T-cell (primary cell): ENCODE measurements at regions not wholly inside any gene's neighbourhood (a gene's known extent, or its start where the extent isn't known, plus 50 kb on each side); places are given as distances from the start of the nearest gene placed in this dataset.

Experiments used
- ATAC-seq, 4 experiments: fragments of 200-7000 bp in 3 of 4; fragments of 150-1000 bp in 1 of 4; cut with Tn5 transposase; replicated peaks in 1 of 4; 1 replicate in 3 of 4; 2 replicates in 1 of 4; pipeline ENCODE4 v1.10.0; 2021; ENCODE audit warnings: moderate library complexity in 3 of 4, mild to moderate bottlenecking in 2 of 4, moderate number of reproducible peaks in 1 of 4
- CTCF ChIA-PET, 2 donors: fragments of 300-600 bp; sonication (Branson Sonifier 250); formaldehyde crosslinking; loops; one replicate each; lab custom pipeline; 2022; ENCODE audit warnings: antibody characterized with exemption in 2 of 2; lab: Charles Lee
- POLR2A ChIA-PET, 2 donors: fragments of 300-600 bp; sonication (Branson Sonifier 250); formaldehyde crosslinking; loops; one replicate each; lab custom pipeline; 2022; ENCODE audit warnings: antibody characterized with exemption in 2 of 2; lab: Charles Lee
- DNase-seq, 35 experiments: peaks; one replicate each; pipeline versions ENCODE4 v3.0.0 to v3.0.0-alpha.2; 2013 to 2023
- H3K27ac ChIP-seq: one replicate; pipeline ENCODE4 v1.5.1; 2013; ENCODE audit warnings: low read length
- H3K27me3 ChIP-seq, 2 experiments: replicated peaks in 1 of 2; 1 replicate in 1 of 2; 2 replicates in 1 of 2; pipeline versions ENCODE4 v1.6.1 to v1.7.0; 2013; ENCODE audit warnings: low read length in 1 of 2, mixed read lengths in 1 of 2; ENCODE audit not compliant: control insufficient read depth in 2 of 2, insufficient read depth in 2 of 2; ENCODE audit errors: extremely low read depth in 1 of 2
- H3K36me3 ChIP-seq, 2 donors: 1 replicate in 1 of 2; 2 replicates in 1 of 2; pipeline versions ENCODE4 v1.6.1 to v1.7.0; 2013; ENCODE audit warnings: low read length in 1 of 2; ENCODE audit not compliant: control insufficient read depth in 2 of 2, insufficient read depth in 1 of 2; ENCODE audit errors: extremely low read depth in 1 of 2
- H3K4me1 ChIP-seq, 2 experiments: 1 replicate in 1 of 2; 2 replicates in 1 of 2; pipeline versions ENCODE4 v1.6.1 to v1.7.0; 2013; ENCODE audit warnings: low read length in 2 of 2, mixed read lengths in 1 of 2; ENCODE audit not compliant: insufficient read depth in 2 of 2, control insufficient read depth in 1 of 2; ENCODE audit errors: extremely low read depth in 1 of 2
- H3K4me3 ChIP-seq, 2 donors: 1 replicate in 1 of 2; 2 replicates in 1 of 2; pipeline versions ENCODE4 v1.5.1 to v1.7.0; 2013; ENCODE audit warnings: mild to moderate bottlenecking in 2 of 2, low read length in 1 of 2, moderate library complexity in 1 of 2; ENCODE audit not compliant: control insufficient read depth in 1 of 2; ENCODE audit errors: extremely low read depth in 1 of 2
- H3K9me3 ChIP-seq: 2 replicates; pipeline ENCODE4 v1.7.0; 2013
- H3K27ac Mint-ChIP-seq, 2 donors: one replicate each; pipeline ENCODE4 v1.8.0; 2020 to 2021; ENCODE audit warnings: mild to moderate bottlenecking in 2 of 2, mixed read lengths in 2 of 2
- H3K27me3 Mint-ChIP-seq, 2 donors: one replicate each; pipeline ENCODE4 v1.8.0; 2021 to 2022; ENCODE audit warnings: mixed read lengths in 2 of 2
- H3K36me3 Mint-ChIP-seq: one replicate; pipeline ENCODE4 v1.8.0; 2021; ENCODE audit warnings: mixed read lengths
- H3K4me1 Mint-ChIP-seq, 3 donors: one replicate each; pipeline ENCODE4 v1.8.0; 2020 to 2022; ENCODE audit warnings: mixed read lengths in 3 of 3, mild to moderate bottlenecking in 1 of 3
- H3K4me3 Mint-ChIP-seq, 3 donors: one replicate each; pipeline ENCODE4 v1.8.0; 2020 to 2022; ENCODE audit warnings: mild to moderate bottlenecking in 3 of 3, mixed read lengths in 3 of 3, moderate library complexity in 3 of 3
- H3K9me3 Mint-ChIP-seq, 3 donors: one replicate each; pipeline ENCODE4 v1.8.0; 2020 to 2022; ENCODE audit warnings: mixed read lengths in 3 of 3
- WGBS: methylation state at CpG from one replicate; pipeline ENCODE4 v1.1.5; 2013; ENCODE audit warnings: missing lambda C conversion rate; ENCODE audit not compliant: insufficient coverage; 5-methylcytosine and 5-hydroxymethylcytosine counted together

- ATAC-seq (no peak), DNase-seq (no peak)
- ChIA-PET CTCF (no interaction called here), POLR2A (no interaction called here)
- WGBS: no CpG with 5 or more reads among the region's 4 CpGs
- Histone ChIP-seq H3K27ac (no peak overlapping the region), H3K9me3 (no peaks in the 10 kb centered on the region), H3K27me3 (no peaks in the 10 kb centered on the region), H3K4me1 (no peaks in the 10 kb centered on the region), H3K36me3 (no peaks in the 10 kb centered on the region), H3K4me3 (no peak overlapping the region)
- peaks cover 2 to 3% of the 10 kb centered on the region in 2 donors for H3K27me3 Mint-ChIP-seq
- H3K27ac Mint-ChIP-seq: no peak overlapping the region
- H3K4me3 Mint-ChIP-seq: no peak overlapping the region
- no peaks in the 10 kb centered on the region for H3K4me1 Mint-ChIP-seq
- H3K9me3 Mint-ChIP-seq: peaks cover 0 to 10% (median 7%) of the 10 kb centered on the region in 3 donors
- no peaks in the 10 kb centered on the region for H3K36me3 Mint-ChIP-seq
Observed at GRCh38 chr1:65090406-65090805, 57.6 kb upstream of the AK4 start.

- no peak overlapping the region for H3K4me3 Mint-ChIP-seq
Observed at GRCh38 chr1:65092691-65093090, 55.3 kb upstream of the AK4 start.

GRCh38 chr1:65097076-65097475 is 50.9 kb upstream of the AK4 start:
- ChIA-PET CTCF (interaction anchor here (0.7 kb wide), 2 partner anchors 12 to 298 kb away, joined by 6 to 7 read pairs; no protein-coding TSS in a partner anchor), POLR2A (no interaction called here)
- H3K36me3 Mint-ChIP-seq: no peaks in the 10 kb centered on the region
- 100% methylated on average over 1 of the region's 2 CpGs for WGBS
- Histone ChIP-seq H3K27me3 (peaks cover 0 to 7% of the 10 kb centered on the region in 2 experiments), H3K36me3 (no peaks in the 10 kb centered on the region), H3K27ac (no peak overlapping the region), H3K4me3 (no peak overlapping the region), H3K9me3 (no peaks in the 10 kb centered on the region), H3K4me1 (no peaks in the 10 kb centered on the region)
- no peak overlapping the region for H3K27ac Mint-ChIP-seq
- no peak for ATAC-seq
- no peak overlapping the region for H3K4me3 Mint-ChIP-seq
- H3K9me3 Mint-ChIP-seq: peaks cover 8 to 19% (median 10%) of the 10 kb centered on the region in 3 donors
- no peak for DNase-seq
- no peaks in the 10 kb centered on the region for H3K4me1 Mint-ChIP-seq
- H3K27me3 Mint-ChIP-seq: peaks cover 3 to 9% of the 10 kb centered on the region in 2 donors

More at GRCh38 chr1:65092691-65093090, 55.3 kb upstream of the AK4 start:
- no peaks in the 10 kb centered on the region for H3K4me1 ChIP-seq
- no peaks in the 10 kb centered on the region for H3K36me3 Mint-ChIP-seq
- H3K4me3 ChIP-seq: no peak overlapping the region
- peaks cover 3 to 6% of the 10 kb centered on the region in 2 donors for H3K27me3 Mint-ChIP-seq
- DNase-seq (no peak), ATAC-seq (no peak)
- H3K27ac Mint-ChIP-seq: no peak overlapping the region
- peaks cover 0 to 7% of the 10 kb centered on the region in 2 experiments for H3K27me3 ChIP-seq
- no CpG with 5 or more reads among the region's 2 CpGs for WGBS
- H3K36me3 ChIP-seq: no peaks in the 10 kb centered on the region
- no peak overlapping the region for H3K27ac ChIP-seq
- no peaks in the 10 kb centered on the region for H3K4me1 Mint-ChIP-seq
- no peaks in the 10 kb centered on the region for H3K9me3 ChIP-seq
- ChIA-PET CTCF (no interaction called here), POLR2A (no interaction called here)
- peaks cover 0 to under 1% (median under 1%) of the 10 kb centered on the region in 3 donors for H3K9me3 Mint-ChIP-seq
